Astrocyte of the spinal cord (primary cell): ENCODE measurements at regions not wholly inside any gene's neighbourhood (a gene's known extent, or its start where the extent isn't known, plus 50 kb on each side); places are given as distances from the start of the nearest gene placed in this dataset.

Source experiments
- DNase-seq: peaks from one replicate; pipeline ENCODE4 v3.0.0; 2011; ENCODE audit warnings: low read depth, low spot score
- H3K4me3 ChIP-seq: 2 replicates; pipeline ENCODE4 v1.5.1; 2011; ENCODE audit warnings: low read depth, mild to moderate bottlenecking, low read length, moderate library complexity
- CTCF ChIP-seq: IDR thresholded peaks from 2 replicates; pipeline ENCODE4 v1.5.1; 2012; ENCODE audit warnings: low read depth, mild to moderate bottlenecking, low read length, inconsistent platforms
- in situ Hi-C: cut with HindIII; loops from 2 replicates; pipeline ENCODE4 v1.10.0; 2017; ENCODE audit warnings: low sequenced_read_pairs

GRCh38 chr20:51220293-51220706, 197.4 kb upstream of the KCNG1 start:
- no peak for DNase-seq
- in situ Hi-C loops, result no loop called here
- H3K4me3 ChIP-seq, result no peak overlapping the region
- TF ChIP-seq CTCF, result peak; percentile 95

- in situ Hi-C loops, result no loop called here
- DNase-seq, result no peak
- H3K4me3 ChIP-seq, result no peak overlapping the region
- TF ChIP-seq CTCF, result no peak
These were observed 196.6 kb upstream of the KCNG1 start for GRCh38 chr20:51219544-51219943.

- in situ Hi-C loops, result no loop called here
- TF ChIP-seq CTCF, result no peak
These were observed 195.7 kb upstream of the KCNG1 start for GRCh38 chr20:51218603-51219002.

GRCh38 chr20:51217347-51218045, 194.6 kb upstream of the KCNG1 start:
- in situ Hi-C loops, result no loop called here
- DNase-seq, result no peak
- no peak overlapping the region for H3K4me3 ChIP-seq
- no peak for TF ChIP-seq CTCF

More at GRCh38 chr20:51218603-51219002, 195.7 kb upstream of the KCNG1 start:
- DNase-seq, result no peak
- no peak overlapping the region for H3K4me3 ChIP-seq

- in situ Hi-C loops, result no loop called here
These were observed 193.9 kb upstream of the KCNG1 start for GRCh38 chr20:51216850-51217249.

GRCh38 chr20:51212816-51213215, 189.9 kb upstream of the KCNG1 start:
- in situ Hi-C loops, result no loop called here
- DNase-seq, result no peak
- no peak overlapping the region for H3K4me3 ChIP-seq
- TF ChIP-seq CTCF, result no peak

More at GRCh38 chr20:51216850-51217249, 193.9 kb upstream of the KCNG1 start:
- no peak for TF ChIP-seq CTCF
- DNase-seq, result no peak
- no peak overlapping the region for H3K4me3 ChIP-seq

GRCh38 chr20:51211191-51211590, 188.3 kb upstream of the KCNG1 start:
- TF ChIP-seq CTCF, result no peak
- no peak for DNase-seq
- H3K4me3 ChIP-seq, result no peak overlapping the region
- in situ Hi-C loops, result no loop called here
